WTC11 (cell line): ENCODE measurements at regions not wholly inside any gene's neighbourhood (a gene's known extent, or its start where the extent isn't known, plus 50 kb on each side); places are given as distances from the start of the nearest gene placed in this dataset.

Experiments used
- ATAC-seq: fragments of 200-7000 bp; cut with Tn5 transposase; 2 replicates; pipeline ENCODE4 v1.10.0; 2021; ENCODE audit warnings: mild to moderate bottlenecking, moderate library complexity
- CTCF ChIA-PET: fragments of 300-600 bp; sonication (Branson Sonifier 250); formaldehyde crosslinking; loops from one replicate; lab custom pipeline; 2021; ENCODE audit warnings: antibody characterized with exemption; lab: Charles Lee
- POLR2A ChIA-PET: fragments of 350-600 bp; sonication (Branson Sonifier 250); formaldehyde crosslinking; loops from one replicate; lab custom pipeline; 2021; ENCODE audit warnings: antibody characterized with exemption; lab: Charles Lee
- DNase-seq: peaks from one replicate; pipeline ENCODE4 v3.0.0; 2021; ENCODE audit warnings: low spot score
- H3K27ac Mint-ChIP-seq: 2 replicates; pipeline ENCODE4 v1.8.0; 2021; ENCODE audit warnings: mixed read lengths
- H3K27me3 Mint-ChIP-seq: 2 replicates; pipeline ENCODE4 v1.8.0; 2021; ENCODE audit warnings: low read depth, mild to moderate bottlenecking, moderate library complexity, mixed read lengths
- H3K36me3 Mint-ChIP-seq: 2 replicates; pipeline ENCODE4 v1.8.0; 2021; ENCODE audit warnings: mixed read lengths
- H3K4me1 Mint-ChIP-seq: 2 replicates; pipeline ENCODE4 v1.8.0; 2022; ENCODE audit warnings: mixed read lengths
- H3K4me3 Mint-ChIP-seq: 2 replicates; pipeline ENCODE4 v1.8.0; 2021; ENCODE audit warnings: mild to moderate bottlenecking, moderate library complexity, mixed read lengths
- H3K9me3 Mint-ChIP-seq: 2 replicates; pipeline ENCODE4 v1.8.0; 2021; ENCODE audit warnings: mixed read lengths
- CBFB ChIP-seq: sonication (generic); formaldehyde crosslinking; IDR thresholded peaks from 2 replicates; pipeline ENCODE4 v1.8.1; 2022; ENCODE audit warnings: mild to moderate bottlenecking, low read depth, missing genetic modification reagents
- CTCF ChIP-seq: fragments of 200-600 bp; IDR thresholded peaks from 2 replicates; pipeline ENCODE4 v1.8.0; 2022; ENCODE audit warnings: antibody characterized with exemption
- EMX1 ChIP-seq: fragments of 250-450 bp; sonication (Bioruptor Pico); IDR thresholded peaks from 2 replicates; pipeline ENCODE4 v1.8.0; 2021; ENCODE audit warnings: mild to moderate bottlenecking
- IRF2 ChIP-seq: sonication (generic); formaldehyde crosslinking; IDR thresholded peaks from 2 replicates; pipeline ENCODE4 v1.8.0; 2022; ENCODE audit warnings: low read depth, missing genetic modification reagents, borderline replicate concordance
- JUN ChIP-seq: sonication (generic); formaldehyde crosslinking; IDR thresholded peaks from 2 replicates; pipeline ENCODE4 v1.8.0; 2023; ENCODE audit warnings: mild to moderate bottlenecking, missing genetic modification reagents
- KAT7 ChIP-seq: sonication (generic); formaldehyde crosslinking; IDR thresholded peaks from 2 replicates; pipeline ENCODE4 v1.8.1; 2023; ENCODE audit warnings: missing genetic modification reagents, mild to moderate bottlenecking, borderline replicate concordance
- NR3C1 ChIP-seq: sonication (generic); formaldehyde crosslinking; conservative IDR thresholded peaks from 2 replicates; pipeline ENCODE4 v1.8.1; 2023; ENCODE audit warnings: low read depth, mild to moderate bottlenecking, missing genetic modification reagents
- OVOL2 ChIP-seq: fragments of 250-450 bp; sonication (Bioruptor Pico); IDR thresholded peaks from 2 replicates; pipeline ENCODE4 v1.9.0; 2021; ENCODE audit warnings: mild to moderate bottlenecking, borderline replicate concordance
- PRRX2 ChIP-seq: fragments of 250-450 bp; sonication (Bioruptor Pico); IDR thresholded peaks from 2 replicates; pipeline ENCODE4 v1.8.0; 2021; ENCODE audit warnings: mild to moderate bottlenecking
- SP1 ChIP-seq: sonication (generic); formaldehyde crosslinking; conservative IDR thresholded peaks from 2 replicates; pipeline ENCODE4 v1.8.1; 2022; ENCODE audit warnings: missing genetic modification reagents
- TEAD1 ChIP-seq: sonication (generic); formaldehyde crosslinking; IDR thresholded peaks from 2 replicates; pipeline ENCODE4 v1.8.0; 2022; ENCODE audit warnings: mild to moderate bottlenecking, missing genetic modification reagents
- ZBTB21 ChIP-seq: sonication (generic); formaldehyde crosslinking; IDR thresholded peaks from 2 replicates; pipeline ENCODE4 v1.8.1; 2023; ENCODE audit warnings: mild to moderate bottlenecking, missing genetic modification reagents, borderline replicate concordance
- ZNF263 ChIP-seq: sonication (generic); formaldehyde crosslinking; IDR thresholded peaks from 2 replicates; pipeline ENCODE4 v1.8.1; 2022; ENCODE audit warnings: low read depth, mild to moderate bottlenecking, moderate library complexity, missing genetic modification reagents
- ZNF425 ChIP-seq: fragments of 250-450 bp; sonication (Bioruptor Pico); conservative IDR thresholded peaks from 2 replicates; pipeline ENCODE4 v1.9.0; 2021; ENCODE audit warnings: mild to moderate bottlenecking
- TF ChIP-seq, protein P1 (sequence below): sonication (generic); formaldehyde crosslinking; IDR thresholded peaks from 2 replicates; pipeline ENCODE4 v1.8.0; 2023; ENCODE audit warnings: missing genetic modification reagents
- TF ChIP-seq, protein P2 (sequence below): sonication (generic); formaldehyde crosslinking; IDR thresholded peaks from 2 replicates; pipeline ENCODE4 v1.8.1; 2022; ENCODE audit warnings: low read depth, mild to moderate bottlenecking, moderate library complexity, missing genetic modification reagents, borderline replicate concordance
- TF ChIP-seq, protein P3 (sequence below): sonication (generic); formaldehyde crosslinking; IDR thresholded peaks from 2 replicates; pipeline ENCODE4 v1.8.1; 2022; ENCODE audit warnings: low read depth, missing genetic modification reagents, borderline replicate concordance

DNA sequence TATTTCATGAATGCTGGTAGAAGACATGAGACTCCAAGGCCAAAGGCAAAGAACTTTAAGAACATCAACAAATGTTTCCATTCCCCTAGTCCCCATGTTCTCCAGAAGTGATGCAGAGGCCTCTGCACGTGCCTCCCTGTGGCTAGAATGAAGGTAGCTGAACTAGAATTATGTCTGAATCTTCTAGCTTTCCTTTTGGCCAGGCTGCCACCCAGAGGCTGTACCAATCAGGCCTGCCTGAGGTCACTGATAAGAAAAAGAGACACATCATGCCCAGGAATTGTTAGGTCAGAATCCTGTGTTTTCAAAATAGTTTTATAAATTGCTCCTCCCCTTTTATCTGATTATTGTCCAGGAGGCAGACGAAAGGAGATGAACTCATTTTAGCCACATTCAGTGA, 188.0 kb upstream of the SLC16A7 start (continued):
- TF ChIP-seq, protein P1, sequence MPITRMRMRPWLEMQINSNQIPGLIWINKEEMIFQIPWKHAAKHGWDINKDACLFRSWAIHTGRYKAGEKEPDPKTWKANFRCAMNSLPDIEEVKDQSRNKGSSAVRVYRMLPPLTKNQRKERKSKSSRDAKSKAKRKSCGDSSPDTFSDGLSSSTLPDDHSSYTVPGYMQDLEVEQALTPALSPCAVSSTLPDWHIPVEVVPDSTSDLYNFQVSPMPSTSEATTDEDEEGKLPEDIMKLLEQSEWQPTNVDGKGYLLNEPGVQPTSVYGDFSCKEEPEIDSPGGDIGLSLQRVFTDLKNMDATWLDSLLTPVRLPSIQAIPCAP (CRISPR knock-in tag), result no peak
- TF ChIP-seq IRF2 (CRISPR knock-in tag), result no peak
- TF ChIP-seq ZNF425 (CRISPR knock-in tag), result no peak
- TF ChIP-seq, protein P2, sequence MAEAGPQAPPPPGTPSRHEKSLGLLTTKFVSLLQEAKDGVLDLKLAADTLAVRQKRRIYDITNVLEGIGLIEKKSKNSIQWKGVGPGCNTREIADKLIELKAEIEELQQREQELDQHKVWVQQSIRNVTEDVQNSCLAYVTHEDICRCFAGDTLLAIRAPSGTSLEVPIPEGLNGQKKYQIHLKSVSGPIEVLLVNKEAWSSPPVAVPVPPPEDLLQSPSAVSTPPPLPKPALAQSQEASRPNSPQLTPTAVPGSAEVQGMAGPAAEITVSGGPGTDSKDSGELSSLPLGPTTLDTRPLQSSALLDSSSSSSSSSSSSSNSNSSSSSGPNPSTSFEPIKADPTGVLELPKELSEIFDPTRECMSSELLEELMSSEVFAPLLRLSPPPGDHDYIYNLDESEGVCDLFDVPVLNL (CRISPR knock-in tag), result no peak
- no peak for TF ChIP-seq KAT7 (CRISPR knock-in tag)
- TF ChIP-seq, all 79 proteins: peak for 0

GRCh38 chr12:59405992-59406391, 189.8 kb upstream of the SLC16A7 start:
- CTCF ChIA-PET, result interaction anchor here (0.6 to 0.9 kb wide), 2 partner anchors 429 to 1069 kb away, joined by 3 read pairs; no protein-coding TSS in a partner anchor

More at GRCh38 chr12:59405992-59406391, 189.8 kb upstream of the SLC16A7 start:
- H3K27me3 Mint-ChIP-seq, result no peaks in the 10 kb centered on the region
- H3K27ac Mint-ChIP-seq, result no peak overlapping the region
- no peaks in the 10 kb centered on the region for H3K36me3 Mint-ChIP-seq
- no peak for ATAC-seq
- no peak for TF ChIP-seq SP1 (CRISPR knock-in tag)
- TF ChIP-seq ZBTB21 (CRISPR knock-in tag), result no peak
- TF ChIP-seq NR3C1, result no peak
- no peak for TF ChIP-seq PRRX2 (CRISPR knock-in tag)
- TF ChIP-seq OVOL2 (CRISPR knock-in tag), result no peak
- TF ChIP-seq JUN, result no peak
- no peak for TF ChIP-seq EMX1 (CRISPR knock-in tag)
- TF ChIP-seq, protein P3, sequence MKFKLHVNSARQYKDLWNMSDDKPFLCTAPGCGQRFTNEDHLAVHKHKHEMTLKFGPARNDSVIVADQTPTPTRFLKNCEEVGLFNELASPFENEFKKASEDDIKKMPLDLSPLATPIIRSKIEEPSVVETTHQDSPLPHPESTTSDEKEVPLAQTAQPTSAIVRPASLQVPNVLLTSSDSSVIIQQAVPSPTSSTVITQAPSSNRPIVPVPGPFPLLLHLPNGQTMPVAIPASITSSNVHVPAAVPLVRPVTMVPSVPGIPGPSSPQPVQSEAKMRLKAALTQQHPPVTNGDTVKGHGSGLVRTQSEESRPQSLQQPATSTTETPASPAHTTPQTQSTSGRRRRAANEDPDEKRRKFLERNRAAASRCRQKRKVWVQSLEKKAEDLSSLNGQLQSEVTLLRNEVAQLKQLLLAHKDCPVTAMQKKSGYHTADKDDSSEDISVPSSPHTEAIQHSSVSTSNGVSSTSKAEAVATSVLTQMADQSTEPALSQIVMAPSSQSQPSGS (CRISPR knock-in tag), result no peak
- TF ChIP-seq CTCF, result no peak
- no peak for TF ChIP-seq CBFB (CRISPR knock-in tag)
- no peak for TF ChIP-seq TEAD1 (CRISPR knock-in tag)
- TF ChIP-seq, protein P2 (CRISPR knock-in tag), result no peak
- TF ChIP-seq ZNF263 (CRISPR knock-in tag), result no peak
- TF ChIP-seq, all 79 proteins: peak for 0
- H3K4me1 Mint-ChIP-seq, result peaks cover 5% of the 10 kb centered on the region
- no peak for DNase-seq
- no peaks in the 10 kb centered on the region for H3K9me3 Mint-ChIP-seq
- POLR2A ChIA-PET, result no interaction called here
- H3K4me3 Mint-ChIP-seq, result no peak overlapping the region
